GM18867 (cell line): ENCODE measurements at regions not wholly inside any gene's neighbourhood (a gene's known extent, or its start where the extent isn't known, plus 50 kb on each side); places are given as distances from the start of the nearest gene placed in this dataset.

ENCODE experiments used
- ATAC-seq: cut with Tn5 transposase; IDR thresholded peaks from one replicate; pipeline ENCODE4 v1.9.1; 2021; ENCODE audit warnings: mild to moderate bottlenecking, moderate library complexity; ENCODE audit not compliant: unreplicated experiment

GRCh38 chr11:110947096-110947495, 234.9 kb upstream of the ARHGAP20 start:
- no peak for ATAC-seq

- no peak for ATAC-seq
These were observed 227.2 kb upstream of the ARHGAP20 start for GRCh38 chr11:110939471-110939870.

GRCh38 chr11:110935018-110935640, 222.9 kb upstream of the ARHGAP20 start:
- no peak for ATAC-seq

GRCh38 chr11:110929129-110929528, 216.9 kb upstream of the ARHGAP20 start:
- ATAC-seq = no peak

- no peak for ATAC-seq
These were observed 216.2 kb upstream of the ARHGAP20 start for GRCh38 chr11:110928391-110928790.

- ATAC-seq = no peak
These were observed 209.7 kb upstream of the ARHGAP20 start for GRCh38 chr11:110921742-110922521.

- no peak for ATAC-seq
These were observed 207.1 kb upstream of the ARHGAP20 start for GRCh38 chr11:110919241-110919922.

- no peak for ATAC-seq
These were observed 206.1 kb upstream of the ARHGAP20 start for GRCh38 chr11:110918351-110918750.

GRCh38 chr11:110912437-110912836, 200.2 kb upstream of the ARHGAP20 start:
- no peak for ATAC-seq

GRCh38 chr11:110910384-110910783, 198.1 kb upstream of the ARHGAP20 start:
- ATAC-seq = no peak

GRCh38 chr11:110909336-110909735, 197.1 kb upstream of the ARHGAP20 start:
- ATAC-seq = no peak

- no peak for ATAC-seq
These were observed 196.3 kb upstream of the ARHGAP20 start for GRCh38 chr11:110908401-110909105.

- ATAC-seq = no peak
These were observed 195.4 kb upstream of the ARHGAP20 start for GRCh38 chr11:110907629-110908028.

- ATAC-seq = no peak
These were observed 191.6 kb upstream of the ARHGAP20 start for GRCh38 chr11:110903830-110904229.

GRCh38 chr11:110903378-110903777, 191.1 kb upstream of the ARHGAP20 start:
- ATAC-seq = no peak

- ATAC-seq = no peak
These were observed 189.2 kb upstream of the ARHGAP20 start for GRCh38 chr11:110901441-110901840.

- ATAC-seq = no peak
These were observed 188.2 kb upstream of the ARHGAP20 start for GRCh38 chr11:110900426-110900825.

- ATAC-seq = no peak
These were observed 184.8 kb upstream of the ARHGAP20 start for GRCh38 chr11:110897035-110897434.

GRCh38 chr11:110896358-110896757, 184.1 kb upstream of the ARHGAP20 start:
- no peak for ATAC-seq

- ATAC-seq = no peak
These were observed 182.0 kb upstream of the ARHGAP20 start for GRCh38 chr11:110894224-110894623.

- no peak for ATAC-seq
These were observed 180.6 kb upstream of the ARHGAP20 start for GRCh38 chr11:110892741-110893285.
